HEK293 (cell line): ENCODE measurements at regions not wholly inside any gene's neighbourhood (a gene's known extent, or its start where the extent isn't known, plus 50 kb on each side); places are given as distances from the start of the nearest gene placed in this dataset.

Source experiments
- CTCF ChIA-PET: fragments of 350-600 bp; formaldehyde crosslinking; extraction: SDS; loops from one replicate; lab custom pipeline; 2021; ENCODE audit warnings: antibody characterized with exemption; lab: Yijun Ruan, JAX
- POLR2A ChIA-PET: fragments of 300-600 bp; formaldehyde crosslinking; extraction: SDS; loops from one replicate; lab custom pipeline; 2020; ENCODE audit warnings: antibody characterized with exemption, inconsistent platforms; lab: Yijun Ruan, JAX
- H3K27ac ChIP-seq: fragments of 200-500 bp; sonication (Bioruptor generic); 2 replicates; pipeline ENCODE4 v1.5.1; 2014; ENCODE audit warnings: low read depth, low read length, control low read depth, inconsistent platforms; ENCODE audit errors: extremely low read depth
- H3K36me3 ChIP-seq, 2 experiments: fragments of 200-500 bp in 1 of 2; sonication (Bioruptor generic) in 1 of 2; 1 replicate in 1 of 2; 2 replicates in 1 of 2; pipeline ENCODE4 v1.5.1; 2014 to 2017; ENCODE audit warnings: inconsistent platforms in 2 of 2, low read length in 2 of 2; ENCODE audit not compliant: control insufficient read depth in 2 of 2, insufficient read depth in 1 of 2
- H3K4me1 ChIP-seq: fragments of 200-500 bp; sonication (Bioruptor generic); 2 replicates; pipeline ENCODE4 v1.5.1; 2014; ENCODE audit warnings: mild to moderate bottlenecking, low read length, inconsistent platforms; ENCODE audit not compliant: control insufficient read depth, insufficient read depth
- H3K4me3 ChIP-seq: 2 replicates; pipeline ENCODE4 v1.5.1; 2011; ENCODE audit warnings: low read depth, mild to moderate bottlenecking, control low read depth, low read length, moderate library complexity
- H3K9me3 ChIP-seq: fragments of 200-500 bp; sonication (Bioruptor generic); 2 replicates; pipeline ENCODE4 v1.5.1; 2014; ENCODE audit warnings: low read depth, low read length, inconsistent platforms; ENCODE audit not compliant: control insufficient read depth, insufficient read depth
- HOXC10 ChIP-seq: sonication (generic); formaldehyde crosslinking; IDR thresholded peaks from 2 replicates; pipeline ENCODE4 v1.8.1; 2023; ENCODE audit warnings: mild to moderate bottlenecking, missing genetic modification reagents
- RBAK ChIP-seq: fragments of 450-650 bp; formaldehyde crosslinking; IDR thresholded peaks from 2 replicates; pipeline ENCODE4 v1.5.1; 2016; ENCODE audit warnings: missing biosample characterization, missing genetic modification characterization
- ZBTB8A ChIP-seq: fragments of 450-650 bp; formaldehyde crosslinking; IDR thresholded peaks from 2 replicates; pipeline ENCODE4 v1.5.1; 2016; ENCODE audit warnings: missing biosample characterization, missing genetic modification characterization
- ZNF140 ChIP-seq: fragments of 450-650 bp; formaldehyde crosslinking; IDR thresholded peaks from 2 replicates; pipeline ENCODE4 v1.5.1; 2016; ENCODE audit warnings: missing biosample characterization, missing genetic modification characterization
- ZNF175 ChIP-seq: fragments of 450-650 bp; formaldehyde crosslinking; IDR thresholded peaks from 2 replicates; pipeline ENCODE4 v1.5.1; 2016; ENCODE audit warnings: missing biosample characterization, missing genetic modification characterization
- ZNF292 ChIP-seq: fragments of 450-650 bp; formaldehyde crosslinking; IDR thresholded peaks from 2 replicates; pipeline ENCODE4 v1.5.1; 2016; ENCODE audit warnings: low read depth, missing biosample characterization, missing genetic modification characterization, borderline replicate concordance
- ZNF324 ChIP-seq: fragments of 450-650 bp; formaldehyde crosslinking; IDR thresholded peaks from 2 replicates; pipeline ENCODE4 v1.5.1; 2016; ENCODE audit warnings: missing biosample characterization, missing genetic modification characterization
- ZNF549 ChIP-seq: fragments of 450-650 bp; IDR thresholded peaks from 2 replicates; pipeline ENCODE4 v1.5.1; 2018; ENCODE audit warnings: missing biosample characterization, missing genetic modification characterization, mild to moderate bottlenecking, inconsistent platforms, moderate library complexity
- ZNF660 ChIP-seq: fragments of 450-650 bp; IDR thresholded peaks from 2 replicates; pipeline ENCODE4 v1.5.1; 2018; ENCODE audit warnings: missing biosample characterization, mild to moderate bottlenecking, missing genetic modification characterization
- ZNF843 ChIP-seq: fragments of 450-650 bp; formaldehyde crosslinking; IDR thresholded peaks from 2 replicates; pipeline ENCODE4 v1.5.1; 2016; ENCODE audit warnings: missing biosample characterization, missing genetic modification characterization
- TF ChIP-seq, protein P1 (sequence below): fragments of 450-650 bp; formaldehyde crosslinking; IDR thresholded peaks from 2 replicates; pipeline ENCODE4 v1.5.1; 2016; ENCODE audit warnings: missing biosample characterization, missing genetic modification characterization
- TF ChIP-seq, protein P2 (sequence below): fragments of 450-650 bp; formaldehyde crosslinking; IDR thresholded peaks from 2 replicates; pipeline ENCODE4 v1.5.1; 2016; ENCODE audit warnings: missing biosample characterization, missing genetic modification characterization
- TF ChIP-seq, protein P3 (sequence below): fragments of 450-650 bp; formaldehyde crosslinking; IDR thresholded peaks from 2 replicates; pipeline ENCODE4 v1.5.1; 2016; ENCODE audit warnings: missing biosample characterization, missing genetic modification characterization
- TF ChIP-seq, protein P4 (sequence below): fragments of 450-650 bp; formaldehyde crosslinking; IDR thresholded peaks from 2 replicates; pipeline ENCODE4 v1.5.1; 2016; ENCODE audit warnings: missing biosample characterization, missing genetic modification characterization
- TF ChIP-seq, protein P5 (sequence below): fragments of 450-650 bp; formaldehyde crosslinking; IDR thresholded peaks from 2 replicates; pipeline ENCODE4 v1.5.1; 2016; ENCODE audit warnings: missing biosample characterization, missing genetic modification characterization

DNA sequence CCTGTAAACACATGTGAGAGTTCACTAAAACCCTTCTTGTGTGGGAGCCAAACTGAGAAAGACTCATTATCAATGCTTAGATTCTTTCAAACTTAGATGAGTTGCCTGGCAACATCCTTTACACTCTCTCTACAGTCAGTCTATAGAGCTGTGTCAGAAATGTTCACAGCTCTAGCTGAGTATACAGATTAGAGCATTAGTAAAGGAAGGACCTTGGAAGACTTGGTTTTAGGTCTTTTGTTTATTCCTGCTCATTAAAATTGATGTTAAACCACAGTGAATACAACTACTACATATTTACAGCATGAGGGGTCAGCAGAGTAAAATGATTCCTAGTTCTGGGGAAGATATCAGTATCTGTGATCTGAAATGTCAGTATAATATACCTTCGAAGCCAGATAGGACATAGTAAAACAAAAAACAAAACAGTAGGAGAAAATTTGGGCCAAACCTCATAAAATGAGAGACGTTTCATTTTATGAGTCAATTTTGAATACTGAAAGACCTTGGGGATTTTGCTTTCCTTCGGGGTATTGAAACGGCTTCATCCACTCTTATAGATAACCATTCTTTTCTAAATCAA lies 186.0 kb downstream of the TANC2 start (continued):
- TF ChIP-seq, protein P1, sequence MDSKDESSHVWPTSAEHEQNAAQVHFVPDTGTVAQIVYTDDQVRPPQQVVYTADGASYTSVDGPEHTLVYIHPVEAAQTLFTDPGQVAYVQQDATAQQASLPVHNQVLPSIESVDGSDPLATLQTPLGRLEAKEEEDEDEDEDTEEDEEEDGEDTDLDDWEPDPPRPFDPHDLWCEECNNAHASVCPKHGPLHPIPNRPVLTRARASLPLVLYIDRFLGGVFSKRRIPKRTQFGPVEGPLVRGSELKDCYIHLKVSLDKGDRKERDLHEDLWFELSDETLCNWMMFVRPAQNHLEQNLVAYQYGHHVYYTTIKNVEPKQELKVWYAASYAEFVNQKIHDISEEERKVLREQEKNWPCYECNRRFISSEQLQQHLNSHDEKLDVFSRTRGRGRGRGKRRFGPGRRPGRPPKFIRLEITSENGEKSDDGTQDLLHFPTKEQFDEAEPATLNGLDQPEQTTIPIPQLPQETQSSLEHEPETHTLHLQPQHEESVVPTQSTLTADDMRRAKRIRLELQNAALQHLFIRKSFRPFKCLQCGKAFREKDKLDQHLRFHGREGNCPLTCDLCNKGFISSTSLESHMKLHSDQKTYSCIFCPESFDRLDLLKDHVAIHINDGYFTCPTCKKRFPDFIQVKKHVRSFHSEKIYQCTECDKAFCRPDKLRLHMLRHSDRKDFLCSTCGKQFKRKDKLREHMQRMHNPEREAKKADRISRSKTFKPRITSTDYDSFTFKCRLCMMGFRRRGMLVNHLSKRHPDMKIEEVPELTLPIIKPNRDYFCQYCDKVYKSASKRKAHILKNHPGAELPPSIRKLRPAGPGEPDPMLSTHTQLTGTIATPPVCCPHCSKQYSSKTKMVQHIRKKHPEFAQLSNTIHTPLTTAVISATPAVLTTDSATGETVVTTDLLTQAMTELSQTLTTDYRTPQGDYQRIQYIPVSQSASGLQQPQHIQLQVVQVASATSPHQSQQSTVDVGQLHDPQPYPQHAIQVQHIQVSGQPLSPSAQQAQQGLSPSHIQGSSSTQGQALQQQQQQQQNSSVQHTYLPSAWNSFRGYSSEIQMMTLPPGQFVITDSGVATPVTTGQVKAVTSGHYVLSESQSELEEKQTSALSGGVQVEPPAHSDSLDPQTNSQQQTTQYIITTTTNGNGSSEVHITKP = no peak
- TF ChIP-seq, protein P2, sequence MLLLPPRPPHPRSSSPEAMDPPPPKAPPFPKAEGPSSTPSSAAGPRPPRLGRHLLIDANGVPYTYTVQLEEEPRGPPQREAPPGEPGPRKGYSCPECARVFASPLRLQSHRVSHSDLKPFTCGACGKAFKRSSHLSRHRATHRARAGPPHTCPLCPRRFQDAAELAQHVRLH (tag by site-specific recombination) = peak; percentile 42; the same call in 1 of the 2 replicates
- TF ChIP-seq ZNF175 (tag by site-specific recombination) = no peak
- no peak for TF ChIP-seq HOXC10 (CRISPR knock-in tag)
- TF ChIP-seq, protein P3, sequence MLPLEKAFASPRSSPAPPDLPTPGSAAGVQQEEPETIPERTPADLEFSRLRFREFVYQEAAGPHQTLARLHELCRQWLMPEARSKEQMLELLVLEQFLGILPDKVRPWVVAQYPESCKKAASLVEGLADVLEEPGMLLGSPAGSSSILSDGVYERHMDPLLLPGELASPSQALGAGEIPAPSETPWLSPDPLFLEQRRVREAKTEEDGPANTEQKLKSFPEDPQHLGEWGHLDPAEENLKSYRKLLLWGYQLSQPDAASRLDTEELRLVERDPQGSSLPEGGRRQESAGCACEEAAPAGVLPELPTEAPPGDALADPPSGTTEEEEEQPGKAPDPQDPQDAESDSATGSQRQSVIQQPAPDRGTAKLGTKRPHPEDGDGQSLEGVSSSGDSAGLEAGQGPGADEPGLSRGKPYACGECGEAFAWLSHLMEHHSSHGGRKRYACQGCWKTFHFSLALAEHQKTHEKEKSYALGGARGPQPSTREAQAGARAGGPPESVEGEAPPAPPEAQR (tag by site-specific recombination) = no peak
- TF ChIP-seq ZNF843 (tag by site-specific recombination) = peak; percentile 67
- TF ChIP-seq ZNF324 (tag by site-specific recombination) = no peak
- no peak for TF ChIP-seq ZNF660 (tag by site-specific recombination)
- no peak for TF ChIP-seq ZNF140 (tag by site-specific recombination)
- TF ChIP-seq, protein P4, sequence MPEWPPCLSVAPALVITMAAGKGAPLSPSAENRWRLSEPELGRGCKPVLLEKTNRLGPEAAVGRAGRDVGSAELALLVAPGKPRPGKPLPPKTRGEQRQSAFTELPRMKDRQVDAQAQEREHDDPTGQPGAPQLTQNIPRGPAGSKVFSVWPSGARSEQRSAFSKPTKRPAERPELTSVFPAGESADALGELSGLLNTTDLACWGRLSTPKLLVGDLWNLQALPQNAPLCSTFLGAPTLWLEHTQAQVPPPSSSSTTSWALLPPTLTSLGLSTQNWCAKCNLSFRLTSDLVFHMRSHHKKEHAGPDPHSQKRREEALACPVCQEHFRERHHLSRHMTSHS (tag by site-specific recombination) = no peak
- TF ChIP-seq, protein P5, sequence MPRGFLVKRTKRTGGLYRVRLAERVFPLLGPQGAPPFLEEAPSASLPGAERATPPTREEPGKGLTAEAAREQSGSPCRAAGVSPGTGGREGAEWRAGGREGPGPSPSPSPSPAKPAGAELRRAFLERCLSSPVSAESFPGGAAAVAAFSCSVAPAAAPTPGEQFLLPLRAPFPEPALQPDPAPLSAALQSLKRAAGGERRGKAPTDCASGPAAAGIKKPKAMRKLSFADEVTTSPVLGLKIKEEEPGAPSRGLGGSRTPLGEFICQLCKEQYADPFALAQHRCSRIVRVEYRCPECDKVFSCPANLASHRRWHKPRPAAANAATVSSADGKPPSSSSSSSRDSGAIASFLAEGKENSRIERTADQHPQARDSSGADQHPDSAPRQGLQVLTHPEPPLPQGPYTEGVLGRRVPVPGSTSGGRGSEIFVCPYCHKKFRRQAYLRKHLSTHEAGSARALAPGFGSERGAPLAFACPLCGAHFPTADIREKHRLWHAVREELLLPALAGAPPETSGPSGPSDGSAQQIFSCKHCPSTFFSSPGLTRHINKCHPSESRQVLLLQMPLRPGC = no peak
- TF ChIP-seq, all 188 proteins: peak for 9

DNA sequence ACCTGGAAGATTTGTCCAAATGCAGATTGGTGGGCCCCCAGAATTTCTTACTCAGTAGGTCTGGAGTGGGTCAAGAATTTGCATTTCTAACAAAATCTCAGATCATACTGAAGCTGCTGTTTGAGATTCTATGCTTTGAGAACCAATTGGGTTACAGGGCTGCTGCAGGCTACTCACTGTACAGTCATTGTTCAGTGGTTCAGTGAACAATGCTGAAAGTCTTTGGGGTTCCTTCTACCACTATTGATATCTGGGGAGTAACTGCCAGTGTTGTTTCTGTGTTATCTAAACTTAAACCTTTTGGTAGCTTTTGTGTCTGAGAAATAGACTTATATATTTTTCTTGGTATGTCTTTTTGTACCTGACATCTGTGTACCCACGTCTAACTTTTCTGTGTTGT lies 187.5 kb downstream of the TANC2 start:
- Histone ChIP-seq H3K27ac (no peak overlapping the region), H3K4me1 (peaks cover 42% of the 10 kb centered on the region), H3K9me3 (no peaks in the 10 kb centered on the region), H3K4me3 (no peak overlapping the region)
- POLR2A ChIA-PET = no interaction called here
- CTCF ChIA-PET = interaction anchor here (0.6 kb wide), 1 partner anchor 1011 kb away, joined by 4 read pairs; no protein-coding TSS in a partner anchor
- TF ChIP-seq RBAK (tag by site-specific recombination) = no peak
- TF ChIP-seq ZBTB8A = no peak
- TF ChIP-seq ZNF549 (tag by site-specific recombination) = no peak
- TF ChIP-seq ZNF292 (tag by site-specific recombination) = no peak
- TF ChIP-seq, all 188 proteins: peak for 0
- no peaks in the 10 kb centered on the region for H3K36me3 ChIP-seq
